Spleen (tissue), 11 donors: ENCODE measurements at regions not wholly inside any gene's neighbourhood (a gene's known extent, or its start where the extent isn't known, plus 50 kb on each side); places are given as distances from the start of the nearest gene placed in this dataset.

Experiments
- DNase-seq: peaks from one replicate; pipeline ENCODE4 v3.0.0-alpha.2; 2020
- H3K27ac ChIP-seq, 8 donors: fragments of 200-600 bp; sonication (generic) in 7 of 8; 1 replicate in 4 of 8; 2 replicates in 4 of 8; pipeline versions ENCODE4 v1.5.0 to v1.8.0; 2016 to 2021; ENCODE audit warnings: inconsistent platforms in 4 of 8, mild to moderate bottlenecking in 4 of 8, moderate library complexity in 1 of 8
- H3K27me3 ChIP-seq, 7 donors: fragments of 200-600 bp; sonication (generic) in 6 of 7; replicated peaks in 1 of 7; 1 replicate in 4 of 7; 2 replicates in 3 of 7; pipeline versions ENCODE4 v1.5.0 to v1.8.0; 2016 to 2021; ENCODE audit warnings: inconsistent platforms in 3 of 7, mild to moderate bottlenecking in 1 of 7
- H3K36me3 ChIP-seq, 6 donors: fragments of 200-600 bp; sonication (generic) in 5 of 6; 1 replicate in 4 of 6; 2 replicates in 2 of 6; pipeline versions ENCODE4 v1.5.0 to v1.8.0; 2016 to 2021; ENCODE audit warnings: inconsistent platforms in 2 of 6
- H3K4me1 ChIP-seq, 6 donors: fragments of 200-600 bp; sonication (generic) in 5 of 6; 1 replicate in 3 of 6; 2 replicates in 3 of 6; pipeline versions ENCODE4 v1.5.0 to v1.8.0; 2016 to 2021; ENCODE audit warnings: inconsistent platforms in 3 of 6
- H3K4me3 ChIP-seq, 8 donors: fragments of 200-600 bp; sonication (generic) in 7 of 8; 1 replicate in 4 of 8; 2 replicates in 4 of 8; pipeline versions ENCODE4 v1.5.0 to v1.8.0; 2016 to 2021; ENCODE audit warnings: inconsistent platforms in 4 of 8, mild to moderate bottlenecking in 4 of 8, moderate library complexity in 2 of 8
- H3K9me3 ChIP-seq, 8 donors: fragments of 200-600 bp; sonication (generic) in 7 of 8; 1 replicate in 4 of 8; 2 replicates in 4 of 8; pipeline versions ENCODE4 v1.5.0 to v1.8.0; 2016 to 2021; ENCODE audit warnings: inconsistent platforms in 4 of 8
- CTCF ChIP-seq, 11 experiments: fragments of 200-600 bp in 7 of 11; fragments of 450-650 bp in 4 of 11; sonication (generic) in 4 of 11; IDR thresholded peaks in 8 of 11; conservative IDR thresholded peaks in 3 of 11; 1 replicate in 7 of 11; 2 replicates in 4 of 11; pipeline versions ENCODE4 v1.4.0 to v1.8.0; 2016 to 2021; ENCODE audit warnings: antibody characterized with exemption in 11 of 11, inconsistent platforms in 4 of 11, mild to moderate bottlenecking in 1 of 11
- POLR2A ChIP-seq, 3 donors: fragments of 450-650 bp; IDR thresholded peaks; one replicate each; pipeline ENCODE4 v1.5.1; 2017; ENCODE audit warnings: antibody characterized with exemption in 3 of 3, mild to moderate bottlenecking in 1 of 3
- POLR2AphosphoS5 ChIP-seq, 3 donors: sonication (generic); formaldehyde crosslinking; IDR thresholded peaks; one replicate each; pipeline ENCODE4 v1.5.1; 2017; ENCODE audit warnings: antibody characterized with exemption in 3 of 3
- WGBS, 5 donors: extraction: QIAGEN DNeasy Blood & Tissue Kit in 3 of 5; methylation state at CpG; one replicate each; pipeline versions ENCODE4 v1.1.5 to v1.1.7; 2013 to 2018; 5-methylcytosine and 5-hydroxymethylcytosine counted together
- intact Hi-C: fragments of 100-400 bp; cut with DNase I; formaldehyde crosslinking; loops from one replicate; pipeline ENCODE4 v1.15.0; 2023; ENCODE audit warnings: low total_unique reads
- donor health status: healthy with polysubstance abuse.
- donor health status: DM: no; HTN: no; CAD: no; lungs with moderate emphysema.
- donor health status: DM: no; HTN: no; CAD: no.
- donor health status: Bipolar disorder and iron deficiency.
- donor health status: healthy.
- donor health status: DM: no; HTN: no; CAD: no.
- donor health status: DM: yes; HTN: yes; CAD: no.

GRCh38 chr6:43953256-43953655 is 174.0 kb downstream of the MRPL14 start:
- intact Hi-C loops: no loop called here
- Histone ChIP-seq H3K4me1 (peaks cover 0 to 8% (median 0%) of the 10 kb centered on the region in 6 donors), H3K27me3 (peaks cover 0 to 35% (median 0%) of the 10 kb centered on the region in 7 donors), H3K4me3 (no peak overlapping the region), H3K27ac (no peak overlapping the region), H3K36me3 (no peaks in the 10 kb centered on the region), H3K9me3 (peaks cover 0 to 5% (median 0%) of the 10 kb centered on the region in 8 donors)
- DNase-seq: no peak
- WGBS, 5 donors: 76 to 92% (median 79%) methylated on average over 2 of the region's 2 CpGs
- TF ChIP-seq POLR2AphosphoS5 (IDR thresholded peaks at IDR 0.05) (no peak), CTCF (IDR thresholded peaks at IDR 0.05 in 8 of 11, conservative IDR thresholded peaks at IDR 0.05 in 3 of 11) (no peak), POLR2A (IDR thresholded peaks at IDR 0.05) (no peak)

GRCh38 chr6:43952746-43953145 is 174.5 kb downstream of the MRPL14 start:
- intact Hi-C loops: no loop called here
- peaks cover 0 to 30% (median 0%) of the 10 kb centered on the region in 7 donors for H3K27me3 ChIP-seq
- H3K27ac ChIP-seq: no peak overlapping the region
- TF ChIP-seq CTCF (IDR thresholded peaks at IDR 0.05 in 8 of 11, conservative IDR thresholded peaks at IDR 0.05 in 3 of 11): no peak
- H3K36me3 ChIP-seq: no peaks in the 10 kb centered on the region
- no peak overlapping the region for H3K4me3 ChIP-seq
- H3K4me1 ChIP-seq: peaks cover 0 to 8% (median 0%) of the 10 kb centered on the region in 6 donors
- peaks cover 0 to 5% (median 0%) of the 10 kb centered on the region in 8 donors for H3K9me3 ChIP-seq
- WGBS, 5 donors: 66 to 94% (median 91%) methylated on average over 1 of the region's 1 CpG
- no peak for DNase-seq

DNA sequence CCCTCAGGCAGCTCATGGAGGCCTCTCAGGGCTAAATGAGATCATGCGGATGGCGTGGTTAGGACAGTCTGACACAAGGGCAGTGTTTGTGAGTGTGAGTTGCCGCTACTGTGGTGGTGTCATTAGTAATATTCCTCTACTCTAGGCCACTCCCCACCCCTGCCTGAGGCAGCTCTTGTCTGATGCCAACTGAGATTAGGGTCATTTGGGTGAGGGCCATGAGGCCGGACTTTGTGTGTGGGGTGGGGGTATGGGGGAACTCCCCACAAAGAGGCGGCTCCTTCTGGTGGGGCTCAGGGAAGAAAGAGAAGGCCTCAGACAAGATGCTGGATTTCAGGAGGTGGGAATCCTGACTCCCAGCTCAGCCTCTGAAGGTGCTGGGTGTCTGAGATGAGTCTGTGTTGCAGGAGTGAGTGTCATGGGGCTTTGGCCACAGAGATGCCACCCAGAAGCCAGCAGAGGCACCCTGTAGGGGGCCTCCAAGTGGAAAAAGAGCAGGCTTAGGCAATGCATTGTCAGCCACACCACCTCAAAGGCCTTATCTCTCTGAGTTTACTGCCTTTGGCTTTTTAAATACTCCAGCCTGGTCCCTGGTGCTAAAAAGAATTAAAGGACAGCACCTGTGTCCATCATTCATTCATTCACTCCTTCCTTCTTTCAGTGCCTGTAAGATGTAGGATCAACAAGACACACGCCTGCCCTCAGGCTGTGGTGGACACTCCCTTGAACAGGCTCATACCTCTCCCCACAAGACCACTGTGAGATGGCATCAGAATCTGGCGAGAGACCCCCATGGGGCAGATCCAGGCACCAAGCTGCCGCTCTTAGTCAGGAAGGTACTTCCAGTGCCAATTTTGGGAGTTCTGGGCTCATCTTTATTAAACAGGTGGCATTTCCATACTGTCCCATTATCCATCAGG is 175.2 kb downstream of the MRPL14 start:
- 91 to 98% (median 94%) methylated on average over 7 to 8 of the region's 8 CpGs for WGBS, 5 donors
- DNase-seq: no peak
- intact Hi-C loops: no loop called here
- Histone ChIP-seq H3K27ac (no peak overlapping the region), H3K36me3 (no peaks in the 10 kb centered on the region), H3K4me1 (peaks cover 0 to 8% (median 0%) of the 10 kb centered on the region in 6 donors), H3K9me3 (peaks cover 0 to 5% (median 0%) of the 10 kb centered on the region in 8 donors), H3K27me3 (peaks cover 0 to 27% (median 0%) of the 10 kb centered on the region in 7 donors), H3K4me3 (no peak overlapping the region)
- TF ChIP-seq POLR2AphosphoS5 (IDR thresholded peaks at IDR 0.05) (no peak), POLR2A (IDR thresholded peaks at IDR 0.05) (no peak), CTCF (IDR thresholded peaks at IDR 0.05 in 8 of 11, conservative IDR thresholded peaks at IDR 0.05 in 3 of 11) (no peak)

DNA sequence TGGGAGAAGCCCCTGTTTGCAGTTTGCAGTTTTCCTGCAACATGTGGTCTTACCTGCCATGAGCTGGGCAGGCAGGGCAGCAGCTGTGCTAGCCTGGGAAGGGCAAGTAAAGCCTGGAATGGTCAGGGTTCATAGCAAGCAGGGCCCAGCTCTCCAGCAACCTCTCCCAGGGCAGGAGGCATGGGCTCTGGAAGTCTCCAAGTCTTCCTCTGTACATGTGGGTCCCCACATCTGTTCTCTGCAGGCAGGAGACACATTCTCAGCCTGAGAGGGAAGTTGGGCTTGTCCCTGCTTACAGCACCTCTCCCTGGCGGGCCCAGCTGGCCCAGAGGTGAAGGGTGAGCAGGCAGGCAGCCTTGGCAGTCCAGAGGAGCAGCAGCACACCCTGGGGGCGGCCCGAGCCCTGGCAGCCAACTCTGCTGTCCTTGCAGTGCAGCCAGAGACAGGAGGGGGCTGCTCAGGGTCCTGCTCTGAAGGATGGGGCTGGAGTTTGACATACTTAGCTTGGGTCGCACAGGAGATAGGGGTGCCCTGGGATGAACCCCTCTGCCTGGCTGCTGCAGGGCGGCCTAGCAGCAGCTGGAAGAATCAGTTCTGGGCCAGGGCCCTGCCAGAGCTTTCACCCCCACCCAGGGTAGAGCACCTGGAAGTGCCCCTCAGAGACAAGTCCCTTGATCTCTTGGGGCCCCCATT is 176.0 kb downstream of the MRPL14 start:
- Histone ChIP-seq H3K4me1 (peaks cover 0 to 8% (median 0%) of the 10 kb centered on the region in 6 donors), H3K9me3 (peaks cover 0 to 8% (median 4%) of the 10 kb centered on the region in 8 donors), H3K4me3 (no peak overlapping the region), H3K36me3 (no peaks in the 10 kb centered on the region), H3K27me3 (peaks cover 0 to 27% (median 0%) of the 10 kb centered on the region in 7 donors), H3K27ac (no peak overlapping the region)
- DNase-seq: peak; percentile 24
- TF ChIP-seq CTCF (IDR thresholded peaks at IDR 0.05 in 8 of 11, conservative IDR thresholded peaks at IDR 0.05 in 3 of 11) (peak in 8 of 11 experiments; percentile 15 to 56 (median 38)), POLR2AphosphoS5 (IDR thresholded peaks at IDR 0.05) (peak in 2 of 3 donors; percentile 41 to 46), POLR2A (IDR thresholded peaks at IDR 0.05) (no peak)
- 65 to 77% (median 68%) methylated on average over 4 to 5 of the region's 5 CpGs for WGBS, 5 donors
- intact Hi-C loops: no loop called here
